WTC11 (cell line): ENCODE measurements at regions not wholly inside any gene's neighbourhood (a gene's known extent, or its start where the extent isn't known, plus 50 kb on each side); places are given as distances from the start of the nearest gene placed in this dataset.
A peak's percentile ranks its signal among the peaks of the same experiment; 100 is the strongest.

ENCODE experiments used
- ATAC-seq: fragments of 200-7000 bp; cut with Tn5 transposase; 2 replicates; pipeline ENCODE4 v1.10.0; 2021; ENCODE audit warnings: mild to moderate bottlenecking, moderate library complexity
- CTCF ChIA-PET: fragments of 300-600 bp; sonication (Branson Sonifier 250); formaldehyde crosslinking; loops from one replicate; lab custom pipeline; 2021; ENCODE audit warnings: antibody characterized with exemption; lab: Charles Lee
- POLR2A ChIA-PET: fragments of 350-600 bp; sonication (Branson Sonifier 250); formaldehyde crosslinking; loops from one replicate; lab custom pipeline; 2021; ENCODE audit warnings: antibody characterized with exemption; lab: Charles Lee
- DNase-seq: peaks from one replicate; pipeline ENCODE4 v3.0.0; 2021; ENCODE audit warnings: low spot score
- H3K27ac Mint-ChIP-seq: 2 replicates; pipeline ENCODE4 v1.8.0; 2021; ENCODE audit warnings: mixed read lengths
- H3K27me3 Mint-ChIP-seq: 2 replicates; pipeline ENCODE4 v1.8.0; 2021; ENCODE audit warnings: low read depth, mild to moderate bottlenecking, moderate library complexity, mixed read lengths
- H3K36me3 Mint-ChIP-seq: 2 replicates; pipeline ENCODE4 v1.8.0; 2021; ENCODE audit warnings: mixed read lengths
- H3K4me1 Mint-ChIP-seq: 2 replicates; pipeline ENCODE4 v1.8.0; 2022; ENCODE audit warnings: mixed read lengths
- H3K4me3 Mint-ChIP-seq: 2 replicates; pipeline ENCODE4 v1.8.0; 2021; ENCODE audit warnings: mild to moderate bottlenecking, moderate library complexity, mixed read lengths
- H3K9me3 Mint-ChIP-seq: 2 replicates; pipeline ENCODE4 v1.8.0; 2021; ENCODE audit warnings: mixed read lengths
- CBFB ChIP-seq: sonication (generic); formaldehyde crosslinking; IDR thresholded peaks from 2 replicates; pipeline ENCODE4 v1.8.1; 2022; ENCODE audit warnings: mild to moderate bottlenecking, low read depth, missing genetic modification reagents
- GRHL2 ChIP-seq: fragments of 250-450 bp; sonication (Bioruptor Pico); IDR thresholded peaks from 2 replicates; pipeline ENCODE4 v1.8.0; 2022; ENCODE audit warnings: mild to moderate bottlenecking, moderate library complexity; ENCODE audit not compliant: insufficient replicate concordance, severe bottlenecking
- NFE2L1 ChIP-seq: sonication (generic); formaldehyde crosslinking; IDR thresholded peaks from 2 replicates; pipeline ENCODE4 v1.8.1; 2023; ENCODE audit warnings: missing genetic modification reagents
- SMAD4 ChIP-seq: sonication (generic); formaldehyde crosslinking; IDR thresholded peaks from 2 replicates; pipeline ENCODE4 v1.8.0; 2022; ENCODE audit warnings: mild to moderate bottlenecking, missing genetic modification reagents
- ZNF232 ChIP-seq: sonication (generic); formaldehyde crosslinking; IDR thresholded peaks from 2 replicates; pipeline ENCODE4 v1.8.0; 2022; ENCODE audit warnings: mild to moderate bottlenecking, missing genetic modification reagents
- ZNF317 ChIP-seq: sonication (generic); formaldehyde crosslinking; IDR thresholded peaks from 2 replicates; pipeline ENCODE4 v1.8.1; 2023; ENCODE audit warnings: low read depth, mild to moderate bottlenecking, moderate library complexity, missing genetic modification reagents, borderline replicate concordance
- ZNF671 ChIP-seq: fragments of 250-450 bp; sonication (Bioruptor Pico); IDR thresholded peaks from 2 replicates; pipeline ENCODE4 v1.8.0; 2021; ENCODE audit warnings: mild to moderate bottlenecking
- TF ChIP-seq, protein P1 (sequence below): sonication (generic); formaldehyde crosslinking; IDR thresholded peaks from 2 replicates; pipeline ENCODE4 v1.8.1; 2022; ENCODE audit warnings: mild to moderate bottlenecking, missing genetic modification reagents, moderate library complexity, borderline replicate concordance
- TF ChIP-seq, protein P2 (sequence below): fragments of 250-450 bp; sonication (Bioruptor Pico); IDR thresholded peaks from 2 replicates; pipeline ENCODE4 v1.8.0; 2021; ENCODE audit warnings: mild to moderate bottlenecking
- TF ChIP-seq, protein P3 (sequence below): fragments of 250-450 bp; sonication (Bioruptor Pico); IDR thresholded peaks from 2 replicates; pipeline ENCODE4 v1.9.0; 2021; ENCODE audit warnings: moderate library complexity, mild to moderate bottlenecking, inconsistent platforms, borderline replicate concordance
- TF ChIP-seq, protein P4 (sequence below): sonication (generic); formaldehyde crosslinking; IDR thresholded peaks from 2 replicates; pipeline ENCODE4 v1.8.0; 2022; ENCODE audit warnings: mild to moderate bottlenecking, missing genetic modification reagents
- TF ChIP-seq, protein P5 (sequence below): sonication (generic); formaldehyde crosslinking; IDR thresholded peaks from 2 replicates; pipeline ENCODE4 v1.8.1; 2022; ENCODE audit warnings: mild to moderate bottlenecking, moderate library complexity, missing genetic modification reagents
- TF ChIP-seq, protein P6 (sequence below): fragments of 250-450 bp; sonication (Bioruptor Pico); IDR thresholded peaks from 2 replicates; pipeline ENCODE4 v1.9.0; 2021; ENCODE audit warnings: mild to moderate bottlenecking
- TF ChIP-seq, protein P7 (sequence below): sonication (generic); formaldehyde crosslinking; IDR thresholded peaks from 2 replicates; pipeline ENCODE4 v1.8.1; 2023; ENCODE audit warnings: mild to moderate bottlenecking, missing genetic modification reagents, moderate library complexity
- TF ChIP-seq, protein P8 (sequence below): sonication (generic); formaldehyde crosslinking; conservative IDR thresholded peaks from 2 replicates; pipeline ENCODE4 v1.8.1; 2022; ENCODE audit warnings: mild to moderate bottlenecking, missing genetic modification reagents
- TF ChIP-seq, protein P9 (sequence below): sonication (generic); formaldehyde crosslinking; IDR thresholded peaks from 2 replicates; pipeline ENCODE4 v1.8.0; 2022; ENCODE audit warnings: mild to moderate bottlenecking, missing genetic modification reagents

DNA sequence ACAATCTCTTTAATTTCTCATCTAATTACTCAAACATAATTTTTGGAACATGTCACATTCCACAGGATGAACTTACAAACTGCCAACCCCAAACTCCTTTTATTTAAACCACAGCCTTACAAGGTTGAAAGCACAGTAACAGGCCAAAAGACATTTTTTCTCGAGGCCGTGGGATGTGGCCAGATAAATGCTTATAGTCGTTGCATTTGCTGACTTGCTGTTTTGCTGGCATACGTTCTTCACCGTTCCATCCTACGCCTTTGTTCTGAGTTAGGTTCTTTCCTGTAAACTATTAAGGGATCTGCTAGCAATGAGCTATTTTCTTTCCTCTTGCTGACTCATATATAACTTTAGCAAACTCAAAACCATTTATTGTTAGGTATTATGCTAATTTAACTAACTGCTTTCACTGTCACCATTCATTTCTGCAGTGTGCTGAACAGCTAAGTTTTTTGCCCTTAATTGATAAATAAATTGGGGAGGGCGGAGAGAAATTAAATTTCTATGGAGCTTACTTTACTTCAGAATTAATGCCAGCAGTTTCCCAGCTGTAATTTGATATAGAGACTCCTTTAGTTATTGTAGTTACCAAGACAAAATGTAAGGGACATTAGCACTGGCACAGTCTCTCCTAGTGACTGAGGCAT is 135.1 kb upstream of the PACRGL start (continued):
- TF ChIP-seq, protein P1, sequence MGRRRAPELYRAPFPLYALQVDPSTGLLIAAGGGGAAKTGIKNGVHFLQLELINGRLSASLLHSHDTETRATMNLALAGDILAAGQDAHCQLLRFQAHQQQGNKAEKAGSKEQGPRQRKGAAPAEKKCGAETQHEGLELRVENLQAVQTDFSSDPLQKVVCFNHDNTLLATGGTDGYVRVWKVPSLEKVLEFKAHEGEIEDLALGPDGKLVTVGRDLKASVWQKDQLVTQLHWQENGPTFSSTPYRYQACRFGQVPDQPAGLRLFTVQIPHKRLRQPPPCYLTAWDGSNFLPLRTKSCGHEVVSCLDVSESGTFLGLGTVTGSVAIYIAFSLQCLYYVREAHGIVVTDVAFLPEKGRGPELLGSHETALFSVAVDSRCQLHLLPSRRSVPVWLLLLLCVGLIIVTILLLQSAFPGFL (CRISPR knock-in tag), result no peak

DNA sequence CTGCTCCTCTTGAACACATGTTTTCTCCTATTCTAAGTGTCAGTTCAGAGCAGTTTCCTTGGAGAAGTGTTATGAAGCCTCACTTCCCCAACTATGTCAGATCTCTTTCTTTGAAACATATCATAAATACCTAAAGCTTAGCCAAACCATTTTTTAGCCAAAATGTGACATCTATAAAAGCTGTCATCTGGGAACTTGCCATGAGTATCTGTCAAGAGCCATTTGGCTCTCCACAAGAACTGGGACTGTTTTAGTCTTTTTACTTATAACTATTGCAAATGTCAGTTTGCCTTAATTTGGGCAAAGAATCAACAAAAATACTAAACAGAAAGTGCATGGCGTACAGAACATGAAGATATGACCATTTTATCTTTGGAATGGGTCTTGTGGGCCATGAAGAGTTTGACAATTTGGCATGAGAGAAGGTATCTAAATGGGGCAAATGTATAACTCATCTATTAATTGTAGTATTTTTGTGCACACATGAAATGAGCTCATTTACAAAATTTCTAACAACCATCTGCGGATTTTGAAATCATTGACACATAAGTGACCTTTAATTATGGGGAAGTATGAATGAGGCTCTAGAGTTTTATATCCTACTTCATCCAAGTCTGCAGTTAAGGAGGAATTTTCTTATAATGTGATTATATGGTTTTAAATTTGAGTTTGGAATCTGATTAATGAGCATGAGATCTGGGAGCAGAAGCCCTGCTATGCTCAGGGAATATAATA is 129.1 kb upstream of the PACRGL start:
- no peak for ATAC-seq
- Mint-ChIP-seq H3K4me3 (no peak overlapping the region), H3K27ac (no peak overlapping the region; the same call in 1 of the 2 replicates)

DNA sequence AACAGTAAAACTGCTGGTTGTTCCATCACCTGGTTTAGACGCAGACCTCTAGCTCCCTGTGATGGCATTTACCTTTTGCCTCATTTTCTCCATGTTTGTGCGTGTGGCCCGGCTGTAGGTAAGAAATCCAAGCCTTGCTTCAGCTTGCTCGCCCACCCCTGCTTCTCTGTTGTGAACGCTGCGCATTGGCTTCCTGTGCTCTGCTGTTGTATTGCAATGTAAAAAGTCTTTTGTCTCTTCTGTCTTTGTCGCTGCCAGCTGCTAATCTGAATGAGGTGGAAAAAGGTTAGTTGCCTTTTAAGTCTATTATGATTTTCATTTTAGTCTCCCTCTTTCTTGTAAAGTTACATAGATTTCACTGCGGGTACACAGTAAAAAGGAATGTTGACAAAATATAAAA is 127.3 kb upstream of the PACRGL start:
- POLR2A ChIA-PET, result interaction anchor here (0.8 kb wide), 1 partner anchor 33 kb away, joined by 3 read pairs; no protein-coding TSS in a partner anchor
- Mint-ChIP-seq H3K36me3 (no peaks in the 10 kb centered on the region), H3K27ac (peak overlapping the region; percentile 94), H3K4me3 (peak overlapping the region; percentile 34), H3K27me3 (no peaks in the 10 kb centered on the region), H3K4me1 (peaks cover 46% of the 10 kb centered on the region), H3K9me3 (no peaks in the 10 kb centered on the region)
- ATAC-seq, result peak; percentile 99
- CTCF ChIA-PET, result interaction anchor here (0.6 kb wide), 1 partner anchor 62 kb away, joined by 3 read pairs; no protein-coding TSS in a partner anchor
- peak; percentile 33 for DNase-seq
- no peak for TF ChIP-seq ZNF671 (CRISPR knock-in tag)
- TF ChIP-seq, protein P2, sequence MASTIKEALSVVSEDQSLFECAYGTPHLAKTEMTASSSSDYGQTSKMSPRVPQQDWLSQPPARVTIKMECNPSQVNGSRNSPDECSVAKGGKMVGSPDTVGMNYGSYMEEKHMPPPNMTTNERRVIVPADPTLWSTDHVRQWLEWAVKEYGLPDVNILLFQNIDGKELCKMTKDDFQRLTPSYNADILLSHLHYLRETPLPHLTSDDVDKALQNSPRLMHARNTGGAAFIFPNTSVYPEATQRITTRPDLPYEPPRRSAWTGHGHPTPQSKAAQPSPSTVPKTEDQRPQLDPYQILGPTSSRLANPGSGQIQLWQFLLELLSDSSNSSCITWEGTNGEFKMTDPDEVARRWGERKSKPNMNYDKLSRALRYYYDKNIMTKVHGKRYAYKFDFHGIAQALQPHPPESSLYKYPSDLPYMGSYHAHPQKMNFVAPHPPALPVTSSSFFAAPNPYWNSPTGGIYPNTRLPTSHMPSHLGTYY (CRISPR knock-in tag), result no peak
- TF ChIP-seq, protein P3, sequence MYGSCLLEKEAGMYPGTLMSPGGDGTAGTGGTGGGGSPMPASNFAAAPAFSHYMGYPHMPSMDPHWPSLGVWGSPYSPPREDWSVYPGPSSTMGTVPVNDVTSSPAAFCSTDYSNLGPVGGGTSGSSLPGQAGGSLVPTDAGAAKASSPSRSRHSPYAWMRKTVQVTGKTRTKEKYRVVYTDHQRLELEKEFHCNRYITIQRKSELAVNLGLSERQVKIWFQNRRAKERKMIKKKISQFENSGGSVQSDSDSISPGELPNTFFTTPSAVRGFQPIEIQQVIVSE (CRISPR knock-in tag), result no peak
- no peak for TF ChIP-seq SMAD4 (CRISPR knock-in tag)
- TF ChIP-seq, protein P4, sequence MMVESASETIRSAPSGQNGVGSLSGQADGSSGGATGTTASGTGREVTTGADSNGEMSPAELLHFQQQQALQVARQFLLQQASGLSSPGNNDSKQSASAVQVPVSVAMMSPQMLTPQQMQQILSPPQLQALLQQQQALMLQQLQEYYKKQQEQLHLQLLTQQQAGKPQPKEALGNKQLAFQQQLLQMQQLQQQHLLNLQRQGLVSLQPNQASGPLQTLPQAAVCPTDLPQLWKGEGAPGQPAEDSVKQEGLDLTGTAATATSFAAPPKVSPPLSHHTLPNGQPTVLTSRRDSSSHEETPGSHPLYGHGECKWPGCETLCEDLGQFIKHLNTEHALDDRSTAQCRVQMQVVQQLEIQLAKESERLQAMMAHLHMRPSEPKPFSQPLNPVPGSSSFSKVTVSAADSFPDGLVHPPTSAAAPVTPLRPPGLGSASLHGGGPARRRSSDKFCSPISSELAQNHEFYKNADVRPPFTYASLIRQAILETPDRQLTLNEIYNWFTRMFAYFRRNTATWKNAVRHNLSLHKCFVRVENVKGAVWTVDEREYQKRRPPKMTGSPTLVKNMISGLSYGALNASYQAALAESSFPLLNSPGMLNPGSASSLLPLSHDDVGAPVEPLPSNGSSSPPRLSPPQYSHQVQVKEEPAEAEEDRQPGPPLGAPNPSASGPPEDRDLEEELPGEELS (CRISPR knock-in tag), result no peak
- TF ChIP-seq NFE2L1 (CRISPR knock-in tag), result no peak
- TF ChIP-seq, protein P5, sequence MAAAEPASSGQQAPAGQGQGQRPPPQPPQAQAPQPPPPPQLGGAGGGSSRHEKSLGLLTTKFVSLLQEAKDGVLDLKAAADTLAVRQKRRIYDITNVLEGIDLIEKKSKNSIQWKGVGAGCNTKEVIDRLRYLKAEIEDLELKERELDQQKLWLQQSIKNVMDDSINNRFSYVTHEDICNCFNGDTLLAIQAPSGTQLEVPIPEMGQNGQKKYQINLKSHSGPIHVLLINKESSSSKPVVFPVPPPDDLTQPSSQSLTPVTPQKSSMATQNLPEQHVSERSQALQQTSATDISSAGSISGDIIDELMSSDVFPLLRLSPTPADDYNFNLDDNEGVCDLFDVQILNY, result no peak
- TF ChIP-seq ZNF317 (CRISPR knock-in tag), result no peak
- no peak for TF ChIP-seq GRHL2

More for the DNA sequence above, 129.1 kb upstream of the PACRGL start:
- Mint-ChIP-seq H3K36me3 (no peaks in the 10 kb centered on the region), H3K4me1 (peaks cover 38% of the 10 kb centered on the region), H3K27me3 (no peaks in the 10 kb centered on the region)
- no peak for DNase-seq
- ChIA-PET CTCF (no interaction called here), POLR2A (no interaction called here)
- TF ChIP-seq GRHL2 (no peak), NFE2L1 (CRISPR knock-in tag) (no peak), CBFB (no peak), SMAD4 (CRISPR knock-in tag) (no peak), ZNF232 (CRISPR knock-in tag) (no peak)
- TF ChIP-seq, protein P6, sequence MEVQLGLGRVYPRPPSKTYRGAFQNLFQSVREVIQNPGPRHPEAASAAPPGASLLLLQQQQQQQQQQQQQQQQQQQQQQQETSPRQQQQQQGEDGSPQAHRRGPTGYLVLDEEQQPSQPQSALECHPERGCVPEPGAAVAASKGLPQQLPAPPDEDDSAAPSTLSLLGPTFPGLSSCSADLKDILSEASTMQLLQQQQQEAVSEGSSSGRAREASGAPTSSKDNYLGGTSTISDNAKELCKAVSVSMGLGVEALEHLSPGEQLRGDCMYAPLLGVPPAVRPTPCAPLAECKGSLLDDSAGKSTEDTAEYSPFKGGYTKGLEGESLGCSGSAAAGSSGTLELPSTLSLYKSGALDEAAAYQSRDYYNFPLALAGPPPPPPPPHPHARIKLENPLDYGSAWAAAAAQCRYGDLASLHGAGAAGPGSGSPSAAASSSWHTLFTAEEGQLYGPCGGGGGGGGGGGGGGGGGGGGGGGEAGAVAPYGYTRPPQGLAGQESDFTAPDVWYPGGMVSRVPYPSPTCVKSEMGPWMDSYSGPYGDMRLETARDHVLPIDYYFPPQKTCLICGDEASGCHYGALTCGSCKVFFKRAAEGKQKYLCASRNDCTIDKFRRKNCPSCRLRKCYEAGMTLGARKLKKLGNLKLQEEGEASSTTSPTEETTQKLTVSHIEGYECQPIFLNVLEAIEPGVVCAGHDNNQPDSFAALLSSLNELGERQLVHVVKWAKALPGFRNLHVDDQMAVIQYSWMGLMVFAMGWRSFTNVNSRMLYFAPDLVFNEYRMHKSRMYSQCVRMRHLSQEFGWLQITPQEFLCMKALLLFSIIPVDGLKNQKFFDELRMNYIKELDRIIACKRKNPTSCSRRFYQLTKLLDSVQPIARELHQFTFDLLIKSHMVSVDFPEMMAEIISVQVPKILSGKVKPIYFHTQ, result no peak
- TF ChIP-seq, protein P7, sequence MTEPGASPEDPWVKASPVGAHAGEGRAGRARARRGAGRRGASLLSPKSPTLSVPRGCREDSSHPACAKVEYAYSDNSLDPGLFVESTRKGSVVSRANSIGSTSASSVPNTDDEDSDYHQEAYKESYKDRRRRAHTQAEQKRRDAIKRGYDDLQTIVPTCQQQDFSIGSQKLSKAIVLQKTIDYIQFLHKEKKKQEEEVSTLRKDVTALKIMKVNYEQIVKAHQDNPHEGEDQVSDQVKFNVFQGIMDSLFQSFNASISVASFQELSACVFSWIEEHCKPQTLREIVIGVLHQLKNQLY (CRISPR knock-in tag), result no peak
- TF ChIP-seq, protein P8, sequence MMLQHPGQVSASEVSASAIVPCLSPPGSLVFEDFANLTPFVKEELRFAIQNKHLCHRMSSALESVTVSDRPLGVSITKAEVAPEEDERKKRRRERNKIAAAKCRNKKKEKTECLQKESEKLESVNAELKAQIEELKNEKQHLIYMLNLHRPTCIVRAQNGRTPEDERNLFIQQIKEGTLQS (CRISPR knock-in tag), result no peak
- TF ChIP-seq, protein P9, sequence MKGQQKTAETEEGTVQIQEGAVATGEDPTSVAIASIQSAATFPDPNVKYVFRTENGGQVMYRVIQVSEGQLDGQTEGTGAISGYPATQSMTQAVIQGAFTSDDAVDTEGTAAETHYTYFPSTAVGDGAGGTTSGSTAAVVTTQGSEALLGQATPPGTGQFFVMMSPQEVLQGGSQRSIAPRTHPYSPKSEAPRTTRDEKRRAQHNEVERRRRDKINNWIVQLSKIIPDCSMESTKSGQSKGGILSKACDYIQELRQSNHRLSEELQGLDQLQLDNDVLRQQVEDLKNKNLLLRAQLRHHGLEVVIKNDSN (CRISPR knock-in tag), result no peak
- TF ChIP-seq, all 79 proteins: peak for 0
- H3K9me3 Mint-ChIP-seq, result no peaks in the 10 kb centered on the region
